Stimulated activated naive CD4-positive, alpha-beta T cell (primary cell): ENCODE measurements at regions not wholly inside any gene's neighbourhood (a gene's known extent, or its start where the extent isn't known, plus 50 kb on each side); places are given as distances from the start of the nearest gene placed in this dataset.
"Not testable (repeated sequence)": the region's sequence is repeated elsewhere in the genome, so short reads cannot be mapped to it uniquely, and the experiment has no call there.

ENCODE experiments used
- DNase-seq, 6 experiments: peaks; one replicate each; lab custom pipeline; 2025; lab: John Stamatoyannopoulos, UW

DNA sequence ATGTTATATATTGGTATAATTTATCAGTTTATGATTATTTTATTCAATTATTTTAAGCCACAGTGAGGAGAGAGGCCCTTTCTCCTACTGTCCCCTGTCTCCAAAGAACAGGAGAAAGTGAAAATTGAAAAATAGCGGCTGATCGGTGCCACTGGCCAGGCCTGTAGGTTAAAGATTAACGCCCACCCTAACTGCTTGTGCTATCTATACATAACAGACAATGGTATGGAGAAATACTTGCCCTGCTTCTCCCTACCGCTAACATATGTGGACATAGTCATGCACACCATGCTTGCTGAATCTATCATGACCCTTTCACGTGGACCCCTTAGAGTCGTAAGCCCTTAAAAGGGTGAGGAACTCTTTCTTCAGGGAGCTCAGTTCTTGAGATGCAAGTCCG lies 67.5 kb downstream of the EIF1AY start:
- DNase-seq, result no peak

DNA sequence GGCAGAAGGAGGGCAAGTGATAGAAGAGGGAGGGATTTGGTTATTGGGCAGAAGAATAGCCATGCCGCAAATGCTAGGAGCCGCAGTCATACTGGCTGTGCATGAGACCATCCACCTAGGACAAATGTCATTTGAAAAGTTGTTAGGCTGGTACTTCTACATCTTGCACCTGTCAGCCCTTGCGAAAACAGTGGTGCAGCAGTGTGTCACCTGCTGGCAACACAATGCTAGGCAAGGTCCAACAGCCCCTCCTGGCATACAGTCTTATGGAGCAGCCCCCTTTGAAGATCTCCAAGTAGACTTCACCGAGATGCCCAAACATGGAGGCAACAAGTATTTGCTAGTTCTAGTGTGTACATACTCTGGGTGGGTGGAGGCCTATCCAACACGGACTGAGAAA lies 72.7 kb downstream of the EIF1AY start:
- DNase-seq, result peak in 1 of 6 experiments; percentile 10

DNA sequence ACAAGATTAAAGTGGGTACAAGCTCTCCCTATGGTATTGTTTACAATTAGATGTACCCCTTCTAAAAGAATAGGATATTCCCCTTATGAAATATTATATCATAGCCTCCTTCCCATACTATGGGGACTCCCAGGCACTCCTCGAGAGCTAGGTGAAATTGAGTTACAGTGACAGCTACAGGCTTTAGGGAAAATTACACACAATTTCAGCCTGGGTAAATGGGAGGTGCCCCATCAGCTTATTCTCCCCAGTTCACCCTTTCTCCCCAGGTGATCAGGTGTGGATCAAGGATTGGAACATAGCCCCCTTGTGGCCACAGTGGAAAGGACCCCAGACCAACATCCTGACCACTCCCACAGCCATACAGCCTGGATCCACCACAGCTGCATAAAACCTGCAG lies 73.3 kb downstream of the EIF1AY start:
- DNase-seq, result not testable (repeated sequence)

GRCh38 chrY:20651481-20651880 lies 75.9 kb downstream of the EIF1AY start:
- no peak for DNase-seq

DNA sequence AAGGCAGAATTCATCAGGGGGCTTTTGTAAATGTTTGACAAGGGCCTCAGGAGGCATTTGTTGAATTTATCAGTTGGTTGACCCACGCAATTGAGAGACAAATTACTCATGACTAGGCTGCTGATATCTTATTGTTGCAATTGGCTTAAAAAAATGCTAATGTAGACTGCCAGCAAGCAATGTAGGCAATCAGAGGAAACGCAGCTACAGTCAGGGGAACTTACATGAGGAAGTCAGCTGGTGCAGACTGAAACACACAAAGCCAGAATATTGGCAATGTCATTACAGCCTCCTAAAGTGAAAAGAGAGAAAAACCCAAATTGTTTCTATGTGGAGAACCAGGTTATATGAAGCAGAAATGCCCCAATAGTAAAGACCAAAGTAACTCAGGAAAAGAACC lies 83.9 kb downstream of the EIF1AY start:
- no peak for DNase-seq

DNA sequence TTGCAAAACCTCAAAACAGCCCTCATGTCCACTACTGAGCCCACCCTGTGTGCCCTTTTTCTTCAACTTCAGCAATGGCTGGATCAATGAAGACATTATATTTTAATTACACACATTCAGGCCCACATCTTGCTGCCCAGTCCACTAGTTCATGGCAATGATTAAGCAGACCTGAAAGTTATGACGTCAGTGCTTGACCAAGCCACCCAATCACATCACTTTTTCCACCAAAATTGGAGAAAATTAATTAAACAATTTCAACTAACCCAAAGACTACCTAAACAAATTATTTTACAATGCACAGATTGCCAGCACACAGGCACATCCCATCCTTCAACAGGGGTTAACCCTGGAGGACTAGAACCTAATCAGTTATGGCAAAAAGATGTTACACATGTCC lies 86.6 kb downstream of the EIF1AY start:
- no peak for DNase-seq

- no peak for DNase-seq
Measured at GRCh38 chrY:20664196-20664595, 88.6 kb downstream of the EIF1AY start.

- DNase-seq, result not testable (repeated sequence)
Measured at GRCh38 chrY:20665357-20665756, 89.8 kb downstream of the EIF1AY start.

- no peak for DNase-seq
Measured at GRCh38 chrY:20681935-20682334, 74.0 kb upstream of the RPS4Y2 start.

- no peak for DNase-seq
Measured at GRCh38 chrY:20683371-20683770, 72.5 kb upstream of the RPS4Y2 start.

GRCh38 chrY:20686674-20687073 lies 69.2 kb upstream of the RPS4Y2 start:
- DNase-seq, result no peak
